Cardiac muscle cell (in vitro differentiated cells and primary cell): ENCODE measurements at regions not wholly inside any gene's neighbourhood (a gene's known extent, or its start where the extent isn't known, plus 50 kb on each side); places are given as distances from the start of the nearest gene placed in this dataset.

ENCODE experiments used
- DNase-seq, 2 donors: peaks; one replicate each; pipeline versions ENCODE4 v3.0.0 to v3.0.0-alpha.2; 2010 to 2017; ENCODE audit warnings: low read depth in 1 of 2, low spot score in 1 of 2
- H3K27ac ChIP-seq: fragments of 200-600 bp; sonication (generic); 2 replicates; pipeline ENCODE4 v1.5.1; 2016
- H3K27me3 ChIP-seq: fragments of 200-600 bp; sonication (generic); 2 replicates; pipeline ENCODE4 v1.6.0; 2016; ENCODE audit warnings: control low read depth
- H3K36me3 ChIP-seq: fragments of 200-600 bp; sonication (generic); 2 replicates; pipeline ENCODE4 v1.5.1; 2016; ENCODE audit warnings: control low read depth
- H3K4me1 ChIP-seq: fragments of 200-600 bp; sonication (generic); 2 replicates; pipeline ENCODE4 v1.8.1; 2017; ENCODE audit warnings: low read depth, mild to moderate bottlenecking, mixed run types
- H3K4me3 ChIP-seq: fragments of 200-600 bp; sonication (generic); 2 replicates; pipeline ENCODE4 v1.5.1; 2016; ENCODE audit warnings: mild to moderate bottlenecking
- H3K9me3 ChIP-seq: fragments of 200-600 bp; sonication (generic); 2 replicates; pipeline ENCODE4 v1.5.1; 2017; ENCODE audit warnings: low read depth, mild to moderate bottlenecking, control low read depth
- CTCF ChIP-seq: IDR thresholded peaks from 2 replicates; pipeline ENCODE4 v1.5.1; 2012; ENCODE audit warnings: low read depth, mild to moderate bottlenecking, low read length

- Histone ChIP-seq H3K4me3 (no peak overlapping the region), H3K4me1 (no peaks in the 10 kb centered on the region), H3K27ac (no peak overlapping the region), H3K27me3 (no peaks in the 10 kb centered on the region), H3K36me3 (no peaks in the 10 kb centered on the region), H3K9me3 (no peaks in the 10 kb centered on the region)
- DNase-seq, result no peak
- TF ChIP-seq CTCF, result no peak
Observed at GRCh38 chr3:8256441-8257071, 245.1 kb upstream of the LMCD1 start.

GRCh38 chr3:8261018-8261417, 240.6 kb upstream of the LMCD1 start:
- TF ChIP-seq CTCF, result no peak

GRCh38 chr3:8266730-8267131, 234.9 kb upstream of the LMCD1 start:
- Histone ChIP-seq H3K27ac (no peak overlapping the region), H3K9me3 (no peaks in the 10 kb centered on the region), H3K4me3 (no peak overlapping the region), H3K36me3 (no peaks in the 10 kb centered on the region), H3K4me1 (no peaks in the 10 kb centered on the region), H3K27me3 (no peaks in the 10 kb centered on the region)
- DNase-seq, result no peak
- TF ChIP-seq CTCF, result no peak

More at GRCh38 chr3:8261018-8261417, 240.6 kb upstream of the LMCD1 start:
- DNase-seq, result no peak
- Histone ChIP-seq H3K4me3 (no peak overlapping the region), H3K27me3 (no peaks in the 10 kb centered on the region), H3K36me3 (no peaks in the 10 kb centered on the region), H3K9me3 (no peaks in the 10 kb centered on the region), H3K27ac (no peak overlapping the region), H3K4me1 (no peaks in the 10 kb centered on the region)

- Histone ChIP-seq H3K27ac (no peak overlapping the region), H3K4me3 (no peak overlapping the region), H3K4me1 (no peaks in the 10 kb centered on the region), H3K9me3 (no peaks in the 10 kb centered on the region), H3K36me3 (no peaks in the 10 kb centered on the region), H3K27me3 (no peaks in the 10 kb centered on the region)
- DNase-seq, result no peak
- no peak for TF ChIP-seq CTCF
Observed at GRCh38 chr3:8273479-8273878, 228.1 kb upstream of the LMCD1 start.

GRCh38 chr3:8276056-8276455, 225.6 kb upstream of the LMCD1 start:
- no peak for TF ChIP-seq CTCF
- Histone ChIP-seq H3K9me3 (no peaks in the 10 kb centered on the region), H3K27ac (no peak overlapping the region), H3K27me3 (no peaks in the 10 kb centered on the region), H3K4me3 (no peak overlapping the region), H3K4me1 (no peaks in the 10 kb centered on the region), H3K36me3 (no peaks in the 10 kb centered on the region)
- DNase-seq, result no peak
